H1 (cell line): ENCODE measurements at regions not wholly inside any gene's neighbourhood (a gene's known extent, or its start where the extent isn't known, plus 50 kb on each side); places are given as distances from the start of the nearest gene placed in this dataset.

Source experiments
- CREB1 ChIP-seq: IDR thresholded peaks from 2 replicates; pipeline ENCODE4 v1.6.1; 2012; ENCODE audit warnings: inconsistent platforms
- KDM4A ChIP-seq: IDR thresholded peaks from one replicate; pipeline ENCODE4 v1.7.1; 2012; ENCODE audit warnings: low read depth, mild to moderate bottlenecking, moderate library complexity, low read length, inconsistent platforms; ENCODE audit not compliant: severe bottlenecking
- KDM5A ChIP-seq: fragments of 200-600 bp; IDR thresholded peaks from 2 replicates; pipeline ENCODE4 v1.7.1; 2012; ENCODE audit warnings: mild to moderate bottlenecking, low read length, inconsistent platforms, mixed read lengths
- ZNF274 ChIP-seq: IDR thresholded peaks from 2 replicates; pipeline ENCODE4 v1.7.0; 2012; ENCODE audit warnings: low read length, borderline replicate concordance; ENCODE audit errors: extremely low read depth
- TF ChIP-seq, protein P1 (sequence below): IDR thresholded peaks from 2 replicates; pipeline ENCODE4 v1.6.1; 2011; ENCODE audit warnings: low read length, improper control_type of control experiment

DNA sequence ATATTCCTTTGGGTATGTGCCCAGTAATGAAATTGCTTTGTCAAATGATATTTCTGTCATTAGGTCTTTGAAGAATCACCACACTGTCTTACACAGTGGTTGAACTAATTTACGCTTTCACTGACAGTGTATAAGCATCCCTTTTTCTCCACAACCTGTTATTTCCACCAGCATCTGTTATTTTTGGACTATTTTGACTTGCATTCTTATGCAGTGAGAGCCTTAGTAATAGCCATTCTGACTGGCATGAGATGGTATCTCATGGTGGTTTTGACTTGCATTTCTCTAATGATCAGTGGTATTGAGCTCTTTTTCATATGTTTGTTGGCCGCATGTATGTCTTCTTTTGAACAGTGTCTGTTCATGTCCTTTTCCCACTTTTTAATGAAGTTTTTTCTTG is 92.0 kb upstream of the SPATA13 start (continued):
- TF ChIP-seq CREB1: no peak
- TF ChIP-seq ZNF274: no peak
- TF ChIP-seq, protein P1, sequence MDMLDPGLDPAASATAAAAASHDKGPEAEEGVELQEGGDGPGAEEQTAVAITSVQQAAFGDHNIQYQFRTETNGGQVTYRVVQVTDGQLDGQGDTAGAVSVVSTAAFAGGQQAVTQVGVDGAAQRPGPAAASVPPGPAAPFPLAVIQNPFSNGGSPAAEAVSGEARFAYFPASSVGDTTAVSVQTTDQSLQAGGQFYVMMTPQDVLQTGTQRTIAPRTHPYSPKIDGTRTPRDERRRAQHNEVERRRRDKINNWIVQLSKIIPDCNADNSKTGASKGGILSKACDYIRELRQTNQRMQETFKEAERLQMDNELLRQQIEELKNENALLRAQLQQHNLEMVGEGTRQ: no peak
- TF ChIP-seq KDM5A: no peak
- no peak for TF ChIP-seq KDM4A
- TF ChIP-seq, all 59 proteins: peak for 0
